HEK293T (cell line): ENCODE measurements at regions not wholly inside any gene's neighbourhood (a gene's known extent, or its start where the extent isn't known, plus 50 kb on each side); places are given as distances from the start of the nearest gene placed in this dataset.
"Not testable (repeated sequence)": the region's sequence is repeated elsewhere in the genome, so short reads cannot be mapped to it uniquely, and the experiment has no call there.

ENCODE experiments used
- BHLHE40 ChIP-seq: fragments of 450-650 bp; IDR thresholded peaks from 2 replicates; pipeline ENCODE4 v1.6.1; 2016; ENCODE audit warnings: mild to moderate bottlenecking, moderate library complexity, borderline replicate concordance
- CTBP1 ChIP-seq: fragments of 450-650 bp; IDR thresholded peaks from 2 replicates; pipeline ENCODE4 v1.6.1; 2016; ENCODE audit warnings: borderline replicate concordance
- ELF4 ChIP-seq: fragments of 450-650 bp; IDR thresholded peaks from 2 replicates; pipeline ENCODE4 v1.6.1; 2017; ENCODE audit warnings: antibody characterized with exemption
- FOXA1 ChIP-seq: fragments of 450-650 bp; IDR thresholded peaks from 2 replicates; pipeline ENCODE4 v1.6.1; 2016; ENCODE audit warnings: mild to moderate bottlenecking
- HDGF ChIP-seq: fragments of 450-650 bp; IDR thresholded peaks from 2 replicates; pipeline ENCODE4 v1.6.1; 2017; ENCODE audit warnings: antibody characterized with exemption, borderline replicate concordance
- NFRKB ChIP-seq: fragments of 450-650 bp; IDR thresholded peaks from 2 replicates; pipeline ENCODE4 v1.6.1; 2016; ENCODE audit warnings: mild to moderate bottlenecking, moderate library complexity
- SP1 ChIP-seq: fragments of 450-650 bp; IDR thresholded peaks from 2 replicates; pipeline ENCODE4 v1.6.1; 2017
- SUZ12 ChIP-seq: fragments of 450-650 bp; IDR thresholded peaks from 2 replicates; pipeline ENCODE4 v1.6.1; 2016; ENCODE audit warnings: mild to moderate bottlenecking
- TARDBP ChIP-seq: fragments of 450-650 bp; IDR thresholded peaks from 2 replicates; pipeline ENCODE4 v1.6.1; 2016
- ZNF384 ChIP-seq: fragments of 450-650 bp; IDR thresholded peaks from 2 replicates; pipeline ENCODE4 v1.6.1; 2016

DNA sequence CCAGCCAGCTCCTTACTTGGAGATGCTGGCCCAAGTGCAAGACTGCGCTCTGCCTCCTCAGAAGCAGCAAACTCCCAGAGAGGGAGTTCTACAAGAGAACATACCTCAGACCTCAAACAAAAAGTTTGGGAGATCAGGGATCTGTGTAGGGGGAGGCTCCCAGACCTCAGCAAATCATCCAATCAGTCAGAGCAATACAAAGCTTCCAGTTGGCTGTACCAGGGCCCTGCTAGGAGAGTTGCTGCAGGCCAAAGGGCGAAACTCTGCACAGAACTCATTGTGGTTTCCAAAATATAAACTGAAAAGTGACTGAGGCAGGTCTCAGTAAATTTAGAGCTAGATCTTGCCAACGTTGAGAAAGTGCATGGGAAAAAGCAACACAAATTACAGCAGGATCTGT, 144.3 kb upstream of the NPAP1 start:
- not testable (repeated sequence) for TF ChIP-seq SP1, CTBP1, TARDBP, ZNF384, ELF4, HDGF, SUZ12, NFRKB, BHLHE40, FOXA1
